Osteocyte (in vitro differentiated cells): ENCODE measurements at regions not wholly inside any gene's neighbourhood (a gene's known extent, or its start where the extent isn't known, plus 50 kb on each side); places are given as distances from the start of the nearest gene placed in this dataset.
"Not testable (repeated sequence)": the region's sequence is repeated elsewhere in the genome, so short reads cannot be mapped to it uniquely, and the experiment has no call there.

Experiments used
- DNase-seq: peaks from one replicate; pipeline ENCODE4 v3.0.0; 2021; ENCODE audit warnings: mixed read lengths; ENCODE audit not compliant: unreplicated experiment; ENCODE audit errors: extremely low spot score
- H3K27ac Mint-ChIP-seq: one replicate; pipeline ENCODE4 v1.8.0; 2021; ENCODE audit warnings: mild to moderate bottlenecking, mixed read lengths; ENCODE audit not compliant: unreplicated experiment
- H3K27me3 Mint-ChIP-seq: one replicate; pipeline ENCODE4 v1.8.0; 2021; ENCODE audit warnings: mixed read lengths; ENCODE audit not compliant: unreplicated experiment
- H3K36me3 Mint-ChIP-seq: one replicate; pipeline ENCODE4 v1.8.0; 2021; ENCODE audit warnings: mixed read lengths; ENCODE audit not compliant: unreplicated experiment
- H3K4me1 Mint-ChIP-seq: one replicate; pipeline ENCODE4 v1.8.0; 2021; ENCODE audit warnings: mixed read lengths; ENCODE audit not compliant: unreplicated experiment
- H3K4me3 Mint-ChIP-seq: one replicate; pipeline ENCODE4 v1.8.0; 2021; ENCODE audit warnings: mild to moderate bottlenecking, moderate library complexity, mixed read lengths; ENCODE audit not compliant: unreplicated experiment
- H3K9me3 Mint-ChIP-seq: one replicate; pipeline ENCODE4 v1.8.0; 2021; ENCODE audit warnings: mixed read lengths; ENCODE audit not compliant: unreplicated experiment
- CTCF ChIP-seq: fragments of 200-600 bp; sonication (generic); IDR thresholded peaks from 2 replicates; pipeline ENCODE4 v1.5.0; 2021; ENCODE audit warnings: antibody characterized with exemption, mild to moderate bottlenecking, moderate library complexity

GRCh38 chr4:63986253-63986652, 423.0 kb downstream of the TECRL start:
- Mint-ChIP-seq H3K4me3 (no peak overlapping the region), H3K27ac (no peak overlapping the region), H3K9me3 (peaks cover 40% of the 10 kb centered on the region), H3K36me3 (no peaks in the 10 kb centered on the region), H3K4me1 (no peaks in the 10 kb centered on the region), H3K27me3 (no peaks in the 10 kb centered on the region)
- DNase-seq = no peak
- no peak for TF ChIP-seq CTCF

GRCh38 chr4:63983224-63983623, 426.0 kb downstream of the TECRL start:
- no peak for DNase-seq
- no peaks in the 10 kb centered on the region for H3K4me1 Mint-ChIP-seq
- no peak overlapping the region for H3K4me3 Mint-ChIP-seq
- no peaks in the 10 kb centered on the region for H3K27me3 Mint-ChIP-seq
- H3K36me3 Mint-ChIP-seq = no peaks in the 10 kb centered on the region
- H3K9me3 Mint-ChIP-seq = peaks cover 21% of the 10 kb centered on the region
- no peak overlapping the region for H3K27ac Mint-ChIP-seq
- no peak for TF ChIP-seq CTCF

GRCh38 chr4:63965875-63966274, 443.4 kb downstream of the TECRL start:
- TF ChIP-seq CTCF = no peak
- Mint-ChIP-seq H3K27ac (no peak overlapping the region), H3K36me3 (no peaks in the 10 kb centered on the region), H3K4me1 (no peaks in the 10 kb centered on the region), H3K4me3 (no peak overlapping the region), H3K9me3 (no peaks in the 10 kb centered on the region), H3K27me3 (no peaks in the 10 kb centered on the region)
- no peak for DNase-seq

GRCh38 chr4:63942706-63943286, 466.5 kb downstream of the TECRL start:
- not testable (repeated sequence) for H3K27ac Mint-ChIP-seq, H3K4me3 Mint-ChIP-seq, H3K27me3 Mint-ChIP-seq, DNase-seq, H3K36me3 Mint-ChIP-seq, H3K4me1 Mint-ChIP-seq
- H3K9me3 Mint-ChIP-seq = peaks cover 12% of the 10 kb centered on the region

- Mint-ChIP-seq H3K36me3 (no peaks in the 10 kb centered on the region), H3K27ac (no peak overlapping the region), H3K4me1 (no peaks in the 10 kb centered on the region), H3K27me3 (no peaks in the 10 kb centered on the region), H3K4me3 (no peak overlapping the region), H3K9me3 (peaks cover 5% of the 10 kb centered on the region)
- no peak for TF ChIP-seq CTCF
- no peak for DNase-seq
These were observed 471.3 kb downstream of the TECRL start for GRCh38 chr4:63937961-63938360.

- H3K27ac Mint-ChIP-seq = no peak overlapping the region
- no peaks in the 10 kb centered on the region for H3K9me3 Mint-ChIP-seq
- no peaks in the 10 kb centered on the region for H3K4me1 Mint-ChIP-seq
- TF ChIP-seq CTCF = no peak
- no peak for DNase-seq
- H3K27me3 Mint-ChIP-seq = no peaks in the 10 kb centered on the region
- H3K36me3 Mint-ChIP-seq = no peaks in the 10 kb centered on the region
- no peak overlapping the region for H3K4me3 Mint-ChIP-seq
These were observed 487.1 kb downstream of the TECRL start for GRCh38 chr4:63922146-63922545.
